ENCODE measurements at regions not wholly inside any gene's neighbourhood (a gene's known extent, or its start where the extent isn't known, plus 50 kb on each side); places are given as distances from the start of the nearest gene placed in this dataset.

- peaks cover 2% of the 10 kb centered on the region in 2 donors for H3K9me3 Mint-ChIP-seq
- Histone ChIP-seq H3K36me3 (ENCODE audit: control insufficient read depth, insufficient read depth, low read length) (no peaks in the 10 kb centered on the region), H3K9me3 (ENCODE audit: control insufficient read depth, insufficient read depth, low read length) (no peaks in the 10 kb centered on the region), H3K27me3 (ENCODE audit: control insufficient read depth, insufficient read depth, low read length) (no peaks in the 10 kb centered on the region), H3K4me3 (ENCODE audit: low read length) (no peak overlapping the region), H3K4me1 (ENCODE audit: control insufficient read depth, insufficient read depth, low read length) (no peaks in the 10 kb centered on the region), H3K27ac (ENCODE audit: low read length) (no peak overlapping the region)
- DNase-seq (no peak), ATAC-seq (no peak)
- H3K27me3 Mint-ChIP-seq (ENCODE audit: low read depth in 2 of 2) = peaks cover 0 to 7% of the 10 kb centered on the region in 2 donors
- no peak overlapping the region for H3K27ac Mint-ChIP-seq
- TF ChIP-seq, protein P1, sequence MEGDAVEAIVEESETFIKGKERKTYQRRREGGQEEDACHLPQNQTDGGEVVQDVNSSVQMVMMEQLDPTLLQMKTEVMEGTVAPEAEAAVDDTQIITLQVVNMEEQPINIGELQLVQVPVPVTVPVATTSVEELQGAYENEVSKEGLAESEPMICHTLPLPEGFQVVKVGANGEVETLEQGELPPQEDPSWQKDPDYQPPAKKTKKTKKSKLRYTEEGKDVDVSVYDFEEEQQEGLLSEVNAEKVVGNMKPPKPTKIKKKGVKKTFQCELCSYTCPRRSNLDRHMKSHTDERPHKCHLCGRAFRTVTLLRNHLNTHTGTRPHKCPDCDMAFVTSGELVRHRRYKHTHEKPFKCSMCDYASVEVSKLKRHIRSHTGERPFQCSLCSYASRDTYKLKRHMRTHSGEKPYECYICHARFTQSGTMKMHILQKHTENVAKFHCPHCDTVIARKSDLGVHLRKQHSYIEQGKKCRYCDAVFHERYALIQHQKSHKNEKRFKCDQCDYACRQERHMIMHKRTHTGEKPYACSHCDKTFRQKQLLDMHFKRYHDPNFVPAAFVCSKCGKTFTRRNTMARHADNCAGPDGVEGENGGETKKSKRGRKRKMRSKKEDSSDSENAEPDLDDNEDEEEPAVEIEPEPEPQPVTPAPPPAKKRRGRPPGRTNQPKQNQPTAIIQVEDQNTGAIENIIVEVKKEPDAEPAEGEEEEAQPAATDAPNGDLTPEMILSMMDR (IDR thresholded peaks at IDR 0.05) = no peak
- intact Hi-C loops (cut with micrococcal nuclease) = no loop called here
- no peaks in the 10 kb centered on the region for H3K36me3 Mint-ChIP-seq
- no peaks in the 10 kb centered on the region for H3K4me1 Mint-ChIP-seq
- WGBS (ENCODE audit: insufficient coverage) = 6% methylated on average over 2 of the region's 2 CpGs
- no peak overlapping the region for H3K4me3 Mint-ChIP-seq
Measured at GRCh38 chr10:44628921-44629320, 244.0 kb upstream of the CXCL12 start.

DNA sequence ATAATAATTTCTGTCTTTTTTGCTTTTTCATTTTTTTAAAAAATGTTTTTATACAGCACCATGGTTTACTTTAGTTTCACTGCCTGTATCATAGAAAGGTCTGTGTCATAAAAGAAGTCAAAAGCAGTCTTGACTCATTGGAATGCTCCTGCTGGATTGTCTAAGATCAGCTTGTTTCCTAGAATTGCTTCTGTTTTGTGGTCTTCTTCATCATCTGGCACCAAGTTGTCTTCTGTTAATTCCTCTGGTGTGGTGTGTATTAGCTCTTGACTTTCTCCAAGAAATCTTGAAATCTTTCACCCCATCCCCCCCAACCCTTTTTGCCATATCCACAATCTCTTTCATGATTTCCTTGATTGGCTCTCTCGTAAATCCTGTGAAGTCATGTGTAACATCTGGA is 250.3 kb upstream of the CXCL12 start:
- 93% methylated on average over 1 of the region's 1 CpG for WGBS (ENCODE audit: insufficient coverage)
- no peaks in the 10 kb centered on the region for H3K27me3 ChIP-seq (ENCODE audit: control insufficient read depth, insufficient read depth, low read length)

GRCh38 chr10:44636625-44637024 is 251.7 kb upstream of the CXCL12 start:
- Histone ChIP-seq H3K36me3 (ENCODE audit: control insufficient read depth, insufficient read depth, low read length) (no peaks in the 10 kb centered on the region), H3K4me3 (ENCODE audit: low read length) (no peak overlapping the region), H3K27ac (ENCODE audit: low read length) (no peak overlapping the region), H3K9me3 (ENCODE audit: control insufficient read depth, insufficient read depth, low read length) (no peaks in the 10 kb centered on the region), H3K4me1 (ENCODE audit: control insufficient read depth, insufficient read depth, low read length) (no peaks in the 10 kb centered on the region), H3K27me3 (ENCODE audit: control insufficient read depth, insufficient read depth, low read length) (no peaks in the 10 kb centered on the region)
- WGBS (ENCODE audit: insufficient coverage) = 84% methylated on average over 3 of the region's 3 CpGs
- Mint-ChIP-seq H3K9me3 (peaks cover 5 to 6% of the 10 kb centered on the region in 2 donors), H3K36me3 (peaks cover 11% of the 10 kb centered on the region), H3K4me3 (no peak overlapping the region), H3K27ac (no peak overlapping the region), H3K4me1 (no peaks in the 10 kb centered on the region), H3K27me3 (ENCODE audit: low read depth in 2 of 2) (peaks cover 0 to 3% of the 10 kb centered on the region in 2 donors)
- TF ChIP-seq, protein P1 (IDR thresholded peaks at IDR 0.05) = no peak
- DNase-seq (no peak), ATAC-seq (no peak)
- intact Hi-C loops (cut with micrococcal nuclease) = no loop called here

More for the DNA sequence above, 250.3 kb upstream of the CXCL12 start:
- Mint-ChIP-seq H3K4me3 (no peak overlapping the region), H3K27ac (no peak overlapping the region), H3K9me3 (peaks cover 7% of the 10 kb centered on the region in 2 donors), H3K36me3 (peaks cover 11% of the 10 kb centered on the region), H3K27me3 (ENCODE audit: low read depth in 2 of 2) (peaks cover 3 to 5% of the 10 kb centered on the region in 2 donors), H3K4me1 (no peaks in the 10 kb centered on the region)
- intact Hi-C loops (cut with micrococcal nuclease) = no loop called here
- Histone ChIP-seq H3K9me3 (ENCODE audit: control insufficient read depth, insufficient read depth, low read length) (no peaks in the 10 kb centered on the region), H3K4me1 (ENCODE audit: control insufficient read depth, insufficient read depth, low read length) (no peaks in the 10 kb centered on the region), H3K36me3 (ENCODE audit: control insufficient read depth, insufficient read depth, low read length) (no peaks in the 10 kb centered on the region), H3K4me3 (ENCODE audit: low read length) (no peak overlapping the region), H3K27ac (ENCODE audit: low read length) (no peak overlapping the region)
- ATAC-seq = no peak
- DNase-seq = no peak
- TF ChIP-seq, protein P1 (IDR thresholded peaks at IDR 0.05) = no peak

- H3K9me3 ChIP-seq (ENCODE audit: control insufficient read depth, insufficient read depth, low read length) = no peaks in the 10 kb centered on the region
- intact Hi-C loops (cut with micrococcal nuclease) = no loop called here
- peaks cover 11% of the 10 kb centered on the region for H3K36me3 Mint-ChIP-seq
- no peaks in the 10 kb centered on the region for H3K27me3 ChIP-seq (ENCODE audit: control insufficient read depth, insufficient read depth, low read length)
- TF ChIP-seq, protein P1 (IDR thresholded peaks at IDR 0.05) = no peak
- peaks cover 0 to 3% of the 10 kb centered on the region in 2 donors for H3K27me3 Mint-ChIP-seq (ENCODE audit: low read depth in 2 of 2)
- ATAC-seq (no peak), DNase-seq (no peak)
- no peaks in the 10 kb centered on the region for H3K4me1 ChIP-seq (ENCODE audit: control insufficient read depth, insufficient read depth, low read length)
- no peaks in the 10 kb centered on the region for H3K36me3 ChIP-seq (ENCODE audit: control insufficient read depth, insufficient read depth, low read length)
- H3K4me3 Mint-ChIP-seq = no peak overlapping the region
- H3K27ac Mint-ChIP-seq = no peak overlapping the region
- no peak overlapping the region for H3K4me3 ChIP-seq (ENCODE audit: low read length)
- H3K27ac ChIP-seq (ENCODE audit: low read length) = no peak overlapping the region
- 76% methylated on average over 6 of the region's 7 CpGs for WGBS (ENCODE audit: insufficient coverage)
- no peaks in the 10 kb centered on the region for H3K4me1 Mint-ChIP-seq
- H3K9me3 Mint-ChIP-seq = peaks cover 5% of the 10 kb centered on the region in 2 donors
Measured at GRCh38 chr10:44640429-44640828, 255.5 kb upstream of the CXCL12 start.

All from natural killer cell (primary cell).